HG03354 (cell line): ENCODE measurements at regions not wholly inside any gene's neighbourhood (a gene's known extent, or its start where the extent isn't known, plus 50 kb on each side); places are given as distances from the start of the nearest gene placed in this dataset.
"Not testable (repeated sequence)": the region's sequence is repeated elsewhere in the genome, so short reads cannot be mapped to it uniquely, and the experiment has no call there.

Experiments used
- ATAC-seq: cut with Tn5 transposase; IDR thresholded peaks from one replicate; pipeline ENCODE4 v1.9.1; 2021; ENCODE audit warnings: mild to moderate bottlenecking; ENCODE audit not compliant: unreplicated experiment, poor library complexity, severe bottlenecking

- ATAC-seq: no peak
Measured at GRCh38 chr9:75197561-75197960, 109.2 kb downstream of the OSTF1 start.

- ATAC-seq: no peak
Measured at GRCh38 chr9:75198436-75198835, 110.1 kb downstream of the OSTF1 start.

- peak; percentile 74 for ATAC-seq
Measured at GRCh38 chr9:75200892-75201470, 112.7 kb downstream of the OSTF1 start.

- no peak for ATAC-seq
Measured at GRCh38 chr9:75201480-75202209, 113.3 kb downstream of the OSTF1 start.

DNA sequence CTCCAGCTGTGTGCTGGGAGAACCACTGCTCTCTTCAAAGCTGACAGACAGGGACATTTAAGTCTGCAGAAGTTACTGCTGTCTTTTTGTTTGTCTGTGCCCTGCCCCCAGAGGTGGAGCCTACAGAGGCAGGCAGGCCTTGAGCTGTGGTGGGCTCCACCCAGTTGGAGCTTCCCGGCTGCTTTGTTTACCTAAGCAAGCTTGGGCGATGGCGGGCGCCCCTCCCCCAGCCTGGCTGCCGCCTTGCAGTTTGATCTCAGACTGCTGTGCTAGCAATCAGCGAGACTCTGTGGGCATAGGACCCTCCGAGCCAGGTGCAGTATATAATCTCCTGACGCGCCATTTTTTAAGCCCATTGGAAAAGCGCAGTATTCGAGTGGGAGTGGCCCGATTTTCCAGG is 119.7 kb downstream of the OSTF1 start:
- ATAC-seq: not testable (repeated sequence)

- no peak for ATAC-seq
Measured at GRCh38 chr9:75210215-75210614, 121.9 kb downstream of the OSTF1 start.

DNA sequence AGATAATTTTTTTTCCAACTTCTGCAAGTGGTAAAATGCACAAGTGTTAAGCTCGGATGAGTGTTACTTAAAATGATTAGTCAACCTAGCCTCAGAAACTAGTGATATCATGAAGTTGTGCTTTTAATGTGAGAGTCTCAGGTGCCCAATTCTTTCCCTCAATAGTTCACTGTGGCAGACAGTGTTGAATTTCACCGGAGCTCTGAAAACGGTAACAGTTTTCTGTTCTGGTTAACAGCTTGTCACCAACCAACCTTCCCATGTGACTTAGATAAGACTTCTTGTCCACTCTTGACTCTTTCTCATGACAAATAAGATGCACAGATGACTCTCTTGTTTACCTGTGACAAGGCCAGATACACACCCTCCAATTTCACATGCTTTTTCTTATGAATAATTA is 125.5 kb downstream of the OSTF1 start:
- ATAC-seq: no peak

- ATAC-seq: no peak
Measured at GRCh38 chr9:75226403-75227139, 138.3 kb downstream of the OSTF1 start.

DNA sequence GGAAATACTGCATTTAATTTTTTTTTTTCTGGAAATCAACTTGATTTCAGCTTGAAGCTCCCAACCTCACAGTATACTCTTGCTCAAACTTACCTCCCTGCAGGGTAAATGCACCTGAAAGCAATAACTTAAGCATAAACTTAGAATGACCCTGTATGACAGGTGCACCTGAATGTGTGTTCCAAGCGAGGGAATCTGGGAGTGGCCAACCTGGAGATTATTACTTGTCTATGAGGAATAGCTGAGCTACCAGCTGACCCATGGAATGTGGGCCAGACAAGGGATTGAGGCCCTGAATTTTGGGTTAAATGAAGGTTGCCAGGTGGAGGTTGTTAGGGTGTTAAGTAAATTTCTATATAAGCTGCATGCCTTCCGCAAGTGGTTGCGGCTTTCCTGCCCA is 140.6 kb downstream of the OSTF1 start:
- no peak for ATAC-seq

DNA sequence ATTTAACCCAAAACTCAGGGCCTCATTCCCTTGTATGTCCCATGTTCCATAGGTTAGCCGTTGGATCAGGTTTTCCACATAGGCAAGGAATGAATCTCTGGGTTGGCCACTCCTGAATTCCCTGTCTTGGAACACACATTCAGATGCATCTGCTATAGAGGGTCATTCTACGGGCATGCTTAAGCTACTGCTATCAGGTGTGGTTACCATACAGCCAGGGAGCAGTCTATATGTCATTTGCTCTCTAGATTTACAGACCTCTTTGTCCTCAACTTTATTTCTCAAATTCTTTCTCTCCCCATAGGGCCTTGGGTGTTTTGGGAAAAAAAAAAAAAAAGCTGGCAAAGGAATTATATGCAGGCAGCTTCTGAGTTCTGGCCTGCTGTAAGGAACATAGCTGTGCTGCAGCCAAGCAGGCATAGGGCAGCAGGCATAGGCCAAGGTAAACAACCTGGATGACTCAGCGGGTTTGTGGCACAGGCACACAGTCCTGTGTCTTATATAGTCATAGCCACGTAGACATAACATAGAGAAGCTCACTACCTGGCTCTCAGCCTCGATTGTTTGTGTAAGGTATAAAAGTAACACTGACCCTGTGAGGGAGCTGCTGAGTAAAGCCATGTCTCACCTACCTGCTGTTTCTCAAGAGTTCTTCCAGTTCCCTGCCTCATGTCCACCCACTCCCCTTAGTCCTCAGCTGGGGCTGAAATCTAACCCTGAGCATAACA is 141.5 kb downstream of the OSTF1 start:
- ATAC-seq: no peak

DNA sequence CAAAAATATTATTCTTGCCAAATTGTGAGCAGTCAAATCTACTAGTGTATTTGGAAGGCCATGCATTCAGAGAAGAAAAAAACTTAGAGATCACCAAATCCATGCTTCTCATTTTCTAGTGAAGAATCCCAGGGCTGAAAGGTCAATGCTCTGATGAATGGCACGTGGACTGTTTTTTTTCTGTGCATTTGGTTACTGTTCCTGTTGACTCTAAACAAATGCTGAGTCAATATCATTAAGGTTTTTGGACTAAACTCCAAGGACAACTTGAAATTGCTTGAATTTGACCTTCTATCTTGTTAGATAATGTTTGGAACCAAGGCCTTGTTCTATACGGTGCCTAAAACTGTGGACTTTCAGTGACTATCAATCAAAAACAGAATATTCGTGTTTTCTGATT is 142.2 kb downstream of the OSTF1 start:
- ATAC-seq: no peak

DNA sequence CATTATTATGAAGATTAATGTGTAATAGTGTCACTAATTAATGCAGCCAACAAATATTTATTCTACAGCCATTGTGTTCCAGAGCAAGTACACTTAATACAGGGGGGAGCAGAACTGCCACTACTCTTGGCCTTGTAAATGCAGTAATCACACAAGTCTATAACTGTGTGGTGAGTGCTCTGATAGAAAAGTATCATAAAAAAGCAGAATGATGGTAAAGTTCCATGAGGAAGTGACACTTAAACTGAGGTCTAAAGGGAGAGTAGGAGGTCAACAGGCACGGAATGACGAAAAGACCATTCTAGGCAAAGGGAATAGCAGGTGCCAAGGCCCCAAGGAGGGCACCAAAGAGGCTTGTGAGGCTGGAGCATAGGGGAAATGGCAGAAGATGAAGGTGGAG is 142.9 kb downstream of the OSTF1 start:
- ATAC-seq: no peak

- no peak for ATAC-seq
Measured at GRCh38 chr9:75233011-75233410, 144.7 kb downstream of the OSTF1 start.

- no peak for ATAC-seq
Measured at GRCh38 chr9:75235632-75236031, 147.3 kb downstream of the OSTF1 start.

GRCh38 chr9:75238311-75238976 is 150.1 kb downstream of the OSTF1 start:
- peak; percentile 95 for ATAC-seq

DNA sequence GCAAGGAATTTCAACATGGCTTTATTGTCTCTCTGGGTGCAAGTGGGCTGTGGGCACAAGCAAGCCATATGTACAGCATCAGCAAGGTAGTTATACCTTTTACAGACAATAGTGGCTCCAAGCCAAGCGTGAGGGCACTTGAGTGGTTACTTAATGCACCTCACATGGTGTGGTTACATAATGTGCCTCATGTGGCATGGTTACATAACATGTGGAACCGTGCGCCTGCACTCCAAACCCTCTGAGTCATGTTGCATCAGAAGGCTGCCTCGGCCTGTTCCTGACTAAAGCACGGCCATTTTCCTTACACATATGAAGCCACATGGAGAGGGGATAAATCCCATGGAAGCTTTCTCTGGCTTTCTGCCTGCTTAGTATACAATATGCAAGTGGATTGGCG is 150.9 kb downstream of the OSTF1 start:
- no peak for ATAC-seq

- ATAC-seq: no peak
Measured at GRCh38 chr9:75242426-75242825, 154.1 kb downstream of the OSTF1 start.

DNA sequence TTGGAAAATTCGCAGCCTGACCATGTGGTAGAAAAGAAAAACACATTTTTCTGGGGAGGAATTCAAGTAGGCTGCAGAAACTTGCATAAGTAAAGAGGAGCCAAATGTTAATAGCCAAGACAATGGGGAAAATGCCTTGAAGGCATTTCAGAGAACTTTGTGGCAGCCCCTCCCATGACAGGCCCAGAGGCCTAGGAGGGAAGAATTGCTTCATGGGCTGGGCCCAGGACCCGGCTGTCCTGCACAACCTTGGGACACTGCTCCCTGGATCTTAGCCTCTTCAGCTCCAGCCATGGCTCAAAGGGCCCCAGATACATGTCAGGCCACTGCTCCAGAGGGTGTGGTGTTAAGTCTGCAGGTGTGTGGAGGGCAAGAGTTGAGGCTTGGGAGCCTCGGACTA is 158.6 kb downstream of the OSTF1 start:
- no peak for ATAC-seq

- peak; percentile 86 for ATAC-seq
Measured at GRCh38 chr9:75265525-75265972, 177.2 kb downstream of the OSTF1 start.

DNA sequence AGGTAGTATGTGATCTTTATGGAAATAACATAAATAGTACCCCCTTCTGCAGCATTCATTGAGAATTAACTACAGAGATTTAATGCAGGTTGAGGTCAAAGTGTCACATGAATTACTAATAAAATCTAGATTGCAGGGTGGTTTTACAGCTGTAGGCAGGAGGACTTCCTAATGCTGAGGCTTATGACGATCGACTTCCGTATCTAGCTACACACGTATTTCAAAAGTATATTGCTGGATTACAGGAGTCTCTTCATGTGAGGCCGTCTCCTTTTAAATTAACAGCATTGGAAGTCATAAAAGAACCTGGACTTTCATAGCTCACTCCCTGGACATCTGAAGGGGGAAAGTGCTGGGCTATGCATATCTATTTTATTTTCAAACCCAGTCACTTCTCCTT is 180.9 kb downstream of the OSTF1 start:
- no peak for ATAC-seq
